HEK293T (cell line): ENCODE measurements at regions not wholly inside any gene's neighbourhood (a gene's known extent, or its start where the extent isn't known, plus 50 kb on each side); places are given as distances from the start of the nearest gene placed in this dataset.

Experiments used
- CTCF ChIA-PET: fragments of 350-600 bp; formaldehyde crosslinking; extraction: SDS; loops from one replicate; lab custom pipeline; 2021; ENCODE audit warnings: antibody characterized with exemption, inconsistent platforms; lab: Yijun Ruan, JAX
- POLR2A ChIA-PET: fragments of 350-600 bp; formaldehyde crosslinking; extraction: SDS; loops from one replicate; lab custom pipeline; 2020; ENCODE audit warnings: antibody characterized with exemption, inconsistent platforms; lab: Yijun Ruan, JAX
- DNase-seq: peaks from one replicate; pipeline ENCODE4 v3.0.0; 2012; ENCODE audit warnings: mixed read lengths; ENCODE audit errors: extremely low spot score
- ARNT ChIP-seq: fragments of 450-650 bp; IDR thresholded peaks from 2 replicates; pipeline ENCODE4 v1.6.1; 2017; ENCODE audit warnings: mild to moderate bottlenecking
- BHLHE40 ChIP-seq: fragments of 450-650 bp; IDR thresholded peaks from 2 replicates; pipeline ENCODE4 v1.6.1; 2016; ENCODE audit warnings: mild to moderate bottlenecking, moderate library complexity, borderline replicate concordance
- CTBP1 ChIP-seq: fragments of 450-650 bp; IDR thresholded peaks from 2 replicates; pipeline ENCODE4 v1.6.1; 2016; ENCODE audit warnings: borderline replicate concordance
- ELF4 ChIP-seq: fragments of 450-650 bp; IDR thresholded peaks from 2 replicates; pipeline ENCODE4 v1.6.1; 2017; ENCODE audit warnings: antibody characterized with exemption
- FOXA1 ChIP-seq: fragments of 450-650 bp; IDR thresholded peaks from 2 replicates; pipeline ENCODE4 v1.6.1; 2016; ENCODE audit warnings: mild to moderate bottlenecking
- FOXK2 ChIP-seq: fragments of 450-650 bp; IDR thresholded peaks from 2 replicates; pipeline ENCODE4 v1.6.1; 2016; ENCODE audit warnings: mild to moderate bottlenecking
- FOXM1 ChIP-seq: fragments of 450-650 bp; IDR thresholded peaks from 2 replicates; pipeline ENCODE4 v1.6.1; 2017; ENCODE audit warnings: mild to moderate bottlenecking, borderline replicate concordance
- HDGF ChIP-seq: fragments of 450-650 bp; IDR thresholded peaks from 2 replicates; pipeline ENCODE4 v1.6.1; 2017; ENCODE audit warnings: antibody characterized with exemption, borderline replicate concordance
- L3MBTL2 ChIP-seq: fragments of 450-650 bp; conservative IDR thresholded peaks from 2 replicates; pipeline ENCODE4 v1.6.1; 2016; ENCODE audit warnings: mild to moderate bottlenecking
- LEF1 ChIP-seq: fragments of 450-650 bp; IDR thresholded peaks from 2 replicates; pipeline ENCODE4 v1.6.1; 2017; ENCODE audit warnings: mild to moderate bottlenecking, borderline replicate concordance
- NFRKB ChIP-seq: fragments of 450-650 bp; IDR thresholded peaks from 2 replicates; pipeline ENCODE4 v1.6.1; 2016; ENCODE audit warnings: mild to moderate bottlenecking, moderate library complexity
- SP1 ChIP-seq: fragments of 450-650 bp; IDR thresholded peaks from 2 replicates; pipeline ENCODE4 v1.6.1; 2017
- SUZ12 ChIP-seq: fragments of 450-650 bp; IDR thresholded peaks from 2 replicates; pipeline ENCODE4 v1.6.1; 2016; ENCODE audit warnings: mild to moderate bottlenecking
- TARDBP ChIP-seq: fragments of 450-650 bp; IDR thresholded peaks from 2 replicates; pipeline ENCODE4 v1.6.1; 2016
- ZNF384 ChIP-seq: fragments of 450-650 bp; IDR thresholded peaks from 2 replicates; pipeline ENCODE4 v1.6.1; 2016
- TF ChIP-seq, protein P1 (sequence below): fragments of 450-650 bp; IDR thresholded peaks from 2 replicates; pipeline ENCODE4 v1.6.1; 2016

DNA sequence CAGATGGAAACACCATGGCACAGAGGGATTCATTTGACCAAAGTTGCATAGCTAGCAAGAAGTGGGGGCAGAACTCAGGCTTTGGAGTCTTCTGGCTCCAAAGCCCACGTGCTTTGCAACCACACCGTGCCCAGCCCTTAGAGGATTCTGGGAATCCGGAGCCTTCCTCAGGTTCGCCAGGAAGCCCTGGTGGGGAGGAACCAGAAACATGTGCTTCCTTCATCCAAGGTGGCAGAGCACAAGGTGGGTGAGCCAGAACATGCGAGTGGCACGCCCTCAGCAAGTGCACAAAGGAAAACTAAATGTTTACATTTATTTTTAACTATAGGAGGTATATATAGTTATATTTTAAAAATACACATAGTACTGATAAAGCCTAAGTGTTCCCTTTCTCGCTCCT is 151.9 kb upstream of the NECTIN1 start:
- TF ChIP-seq ARNT = no peak
- no peak for TF ChIP-seq HDGF
- TF ChIP-seq BHLHE40 = no peak
- no peak for TF ChIP-seq ZNF384
- DNase-seq = no peak
- POLR2A ChIA-PET = no interaction called here
- CTCF ChIA-PET = no interaction called here

DNA sequence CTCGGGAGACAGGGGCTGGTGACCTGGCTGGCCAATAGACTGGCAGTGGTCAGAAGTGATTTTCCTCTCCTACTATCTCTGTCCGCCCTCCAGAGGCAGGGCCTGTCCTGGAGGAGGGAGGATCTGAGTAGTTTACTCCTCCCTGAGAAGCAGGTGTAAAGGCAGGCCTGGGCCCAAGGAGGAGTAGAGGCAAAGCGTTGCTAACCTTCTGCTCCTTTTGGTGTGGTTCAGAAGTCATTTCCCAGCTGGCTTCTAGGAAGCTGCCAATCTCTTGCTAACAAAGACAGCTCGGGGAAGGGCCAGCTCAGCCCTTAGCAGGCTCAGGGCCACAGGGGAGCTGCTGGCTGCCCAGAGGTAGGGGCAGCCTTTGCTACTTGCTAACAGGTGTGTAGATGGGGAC is 151.1 kb upstream of the NECTIN1 start:
- DNase-seq = no peak
- ChIA-PET POLR2A (no interaction called here), CTCF (no interaction called here)
- TF ChIP-seq CTBP1 (no peak), L3MBTL2 (no peak), BHLHE40 (no peak), ZNF384 (no peak), SP1 (no peak), TARDBP (no peak)

DNA sequence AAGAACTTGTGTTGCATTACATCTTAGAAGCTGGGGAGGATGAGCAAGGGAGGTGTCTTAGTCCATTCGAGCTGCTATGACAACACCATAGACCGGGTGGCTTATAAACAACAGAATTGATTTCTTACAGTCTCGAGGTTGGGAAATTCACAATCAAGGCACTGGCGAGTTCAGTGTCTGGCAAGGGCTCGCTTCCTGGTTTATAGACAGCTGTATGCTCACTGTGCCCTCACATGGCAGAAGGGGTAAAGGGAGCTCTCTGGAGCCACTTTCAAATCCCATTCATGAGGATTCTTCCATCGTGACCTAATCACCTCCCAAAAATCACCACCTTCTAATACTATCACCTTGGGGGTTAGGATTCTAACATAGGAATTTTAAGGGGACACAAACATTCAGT is 150.0 kb upstream of the NECTIN1 start:
- DNase-seq = no peak
- TF ChIP-seq FOXM1 = no peak
- no peak for TF ChIP-seq NFRKB
- no peak for TF ChIP-seq L3MBTL2
- no peak for TF ChIP-seq LEF1
- TF ChIP-seq, protein P1, sequence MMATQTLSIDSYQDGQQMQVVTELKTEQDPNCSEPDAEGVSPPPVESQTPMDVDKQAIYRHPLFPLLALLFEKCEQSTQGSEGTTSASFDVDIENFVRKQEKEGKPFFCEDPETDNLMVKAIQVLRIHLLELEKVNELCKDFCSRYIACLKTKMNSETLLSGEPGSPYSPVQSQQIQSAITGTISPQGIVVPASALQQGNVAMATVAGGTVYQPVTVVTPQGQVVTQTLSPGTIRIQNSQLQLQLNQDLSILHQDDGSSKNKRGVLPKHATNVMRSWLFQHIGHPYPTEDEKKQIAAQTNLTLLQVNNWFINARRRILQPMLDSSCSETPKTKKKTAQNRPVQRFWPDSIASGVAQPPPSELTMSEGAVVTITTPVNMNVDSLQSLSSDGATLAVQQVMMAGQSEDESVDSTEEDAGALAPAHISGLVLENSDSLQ = no peak
- no peak for TF ChIP-seq CTBP1
- TF ChIP-seq SP1 = no peak
- TF ChIP-seq ELF4 = no peak
- TF ChIP-seq TARDBP = no peak
- TF ChIP-seq FOXK2 = no peak
- no peak for TF ChIP-seq FOXA1
- no peak for TF ChIP-seq BHLHE40
- no peak for TF ChIP-seq ZNF384

DNA sequence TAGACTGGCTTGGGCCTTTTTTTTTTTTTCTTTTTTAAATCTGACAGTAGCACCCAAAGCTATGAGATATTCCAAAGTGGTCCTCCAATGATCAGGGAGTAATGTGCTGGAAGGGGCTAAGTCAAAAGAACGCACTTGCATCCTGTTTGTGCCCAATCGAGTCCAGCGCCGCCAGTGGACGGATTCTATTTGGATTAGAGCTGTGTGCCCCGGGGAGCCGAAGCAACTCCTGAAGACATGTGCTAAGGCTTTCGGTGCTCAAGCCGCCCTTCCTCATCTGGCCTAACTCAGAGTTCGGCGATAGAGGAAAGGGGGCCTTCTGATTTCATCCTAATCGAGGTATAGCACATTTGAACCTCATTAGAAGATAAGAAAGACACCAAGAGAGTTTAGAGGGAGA is 147.8 kb upstream of the NECTIN1 start:
- POLR2A ChIA-PET = no interaction called here
- CTCF ChIA-PET = no interaction called here
- DNase-seq = no peak
- TF ChIP-seq BHLHE40 = no peak
- no peak for TF ChIP-seq SUZ12
- TF ChIP-seq HDGF = no peak
- TF ChIP-seq ARNT = no peak
- TF ChIP-seq ZNF384 = no peak
- no peak for TF ChIP-seq FOXA1
- TF ChIP-seq, protein P1 = no peak
- TF ChIP-seq FOXM1 = no peak
- TF ChIP-seq TARDBP = no peak
- TF ChIP-seq NFRKB = no peak
- TF ChIP-seq LEF1 = no peak
- no peak for TF ChIP-seq ELF4
- no peak for TF ChIP-seq L3MBTL2
- TF ChIP-seq FOXK2 = no peak
- no peak for TF ChIP-seq SP1
- no peak for TF ChIP-seq CTBP1

More for the DNA sequence above, 150.0 kb upstream of the NECTIN1 start:
- ChIA-PET POLR2A (no interaction called here), CTCF (no interaction called here)

DNA sequence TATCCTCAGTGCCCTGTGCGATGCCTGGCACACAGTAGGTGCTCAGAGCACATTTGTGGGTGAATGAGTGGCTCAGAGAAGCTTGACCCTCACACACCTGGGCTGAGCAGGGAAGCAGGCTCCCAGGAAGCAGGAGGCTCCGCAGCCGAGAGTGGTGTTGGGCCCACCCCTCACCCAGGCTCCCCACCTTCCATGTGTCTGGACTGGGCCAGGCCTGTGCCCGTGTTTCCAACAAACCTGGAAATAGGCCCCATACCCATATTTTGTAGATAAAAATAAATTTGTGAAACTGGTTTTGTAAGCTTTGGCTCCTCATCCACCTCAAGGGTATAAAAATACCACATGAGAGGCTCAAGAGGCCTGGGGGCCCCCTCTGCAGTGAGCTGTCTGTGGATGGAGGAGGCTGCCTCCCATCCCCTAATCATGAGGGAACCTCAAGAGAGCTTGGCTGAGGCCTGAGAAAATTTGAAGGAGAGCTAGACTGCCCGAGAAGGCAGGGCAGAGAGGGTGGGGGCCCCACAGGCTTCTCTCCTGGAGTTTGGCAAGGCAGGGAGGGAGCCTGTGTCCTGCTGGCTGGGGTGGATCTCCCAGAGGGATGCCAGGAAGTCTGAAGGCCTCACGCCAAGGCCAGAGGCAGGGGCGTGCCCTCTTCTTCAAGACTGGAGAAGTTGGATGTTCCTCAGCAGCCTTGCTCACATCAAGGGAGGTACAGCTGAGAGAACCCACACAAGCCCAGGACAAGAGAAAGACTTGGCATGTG is 147.0 kb upstream of the NECTIN1 start:
- ChIA-PET CTCF (no interaction called here), POLR2A (interaction anchor here (1.1 kb wide), 1 partner anchor 15 kb away, joined by 3 read pairs; no protein-coding TSS in a partner anchor)
- DNase-seq = no peak
- TF ChIP-seq FOXA1 = no peak
- TF ChIP-seq ZNF384 = no peak

DNA sequence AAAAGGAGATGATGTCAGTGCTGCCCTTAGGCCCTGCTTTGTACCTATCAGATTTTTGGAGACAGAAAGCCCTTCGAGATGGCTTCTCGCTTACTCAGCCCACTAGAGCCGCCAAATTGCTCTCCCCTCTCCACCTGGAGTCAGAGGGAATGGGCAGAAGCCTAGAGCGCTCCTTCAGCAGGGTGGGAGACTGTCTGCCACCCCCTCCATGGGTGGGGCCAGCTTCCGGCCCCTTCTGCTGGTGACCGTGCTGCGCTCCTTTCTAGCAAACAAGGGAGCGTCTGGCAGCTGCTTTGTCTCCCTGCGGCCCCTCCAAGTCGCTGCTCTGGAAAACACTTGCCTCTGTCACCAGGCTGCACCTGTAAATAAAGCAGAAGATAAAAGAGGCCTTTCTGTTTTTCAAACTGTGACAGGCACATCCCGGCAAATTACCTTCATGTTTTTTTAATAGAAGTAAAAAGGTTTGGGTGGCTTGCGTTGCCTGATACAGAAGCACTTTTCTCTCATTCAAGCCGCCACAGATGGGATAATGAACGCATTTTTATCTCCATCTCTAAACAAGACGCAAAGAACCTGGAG is 145.7 kb upstream of the NECTIN1 start:
- ChIA-PET POLR2A (interaction anchor here (1.1 kb wide), 1 partner anchor 17 kb away, joined by 3 read pairs; no protein-coding TSS in a partner anchor), CTCF (no interaction called here)
- DNase-seq = no peak
- TF ChIP-seq CTBP1 (no peak), ELF4 (no peak), TARDBP (no peak), NFRKB (no peak), L3MBTL2 (no peak), BHLHE40 (no peak), LEF1 (no peak), FOXM1 (no peak)
- TF ChIP-seq, protein P1 = no peak
